ENCODE measurements at regions not wholly inside any gene's neighbourhood (a gene's known extent, or its start where the extent isn't known, plus 50 kb on each side); places are given as distances from the start of the nearest gene placed in this dataset.

DNA sequence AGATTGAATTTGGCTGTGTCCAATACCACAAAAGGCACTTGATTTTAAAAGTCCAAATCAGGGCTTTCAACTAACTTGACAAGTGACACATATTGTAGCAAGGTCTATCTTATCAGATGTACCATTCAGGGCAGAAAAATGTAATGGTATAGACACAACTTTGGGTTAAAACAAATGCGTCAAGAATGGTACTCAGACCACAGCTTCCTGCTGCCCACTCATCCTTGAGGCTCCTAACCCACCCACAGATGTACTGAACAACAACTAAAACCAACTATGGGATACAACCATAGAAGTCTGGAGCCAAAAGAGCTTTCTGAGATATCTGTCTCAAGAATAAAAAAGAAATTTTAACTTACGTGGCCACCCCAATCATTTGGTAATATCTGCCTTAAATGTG lies 105.2 kb downstream of the RBM43 start:
- Histone ChIP-seq H3K36me3 (ENCODE audit: low read depth) (no peaks in the 10 kb centered on the region), H3K9me3 (no peaks in the 10 kb centered on the region), H3K4me1 (ENCODE audit: low read depth) (no peaks in the 10 kb centered on the region), H3K4me3 (no peak overlapping the region)
- DNase-seq, result no peak
- TF ChIP-seq CTCF (IDR thresholded peaks at IDR 0.05), result no peak
- ATAC-seq, result no peak
- intact Hi-C loops (cut with DNase I, micrococcal nuclease), result no loop called here

DNA sequence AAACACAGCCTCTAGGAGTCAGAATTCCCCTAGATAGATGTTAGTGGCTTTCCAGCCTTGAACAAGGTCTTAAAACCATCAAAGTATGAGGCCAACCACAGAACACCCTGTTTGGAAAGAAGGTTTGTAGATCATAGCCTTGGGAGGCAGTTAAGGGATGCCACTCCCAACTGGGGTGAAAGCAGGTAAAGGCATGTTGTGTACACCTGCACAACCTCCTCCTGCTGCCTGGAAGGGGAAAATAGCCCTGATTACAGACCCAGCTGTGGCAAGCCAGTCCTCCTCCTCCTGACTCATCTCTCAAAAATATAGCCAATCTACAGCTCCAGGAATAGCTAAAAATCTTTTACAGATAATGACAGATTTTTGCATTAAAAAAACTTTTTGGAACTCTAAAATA lies 108.1 kb downstream of the RBM43 start:
- ATAC-seq, result no peak

GRCh38 chr2:151150331-151151320 lies 111.0 kb downstream of the RBM43 start:
- no peaks in the 10 kb centered on the region for H3K9me3 ChIP-seq
- TF ChIP-seq CTCF (IDR thresholded peaks at IDR 0.05), result no peak
- ATAC-seq, result no peak

More for the DNA sequence above, 108.1 kb downstream of the RBM43 start:
- no peak for TF ChIP-seq CTCF (IDR thresholded peaks at IDR 0.05)
- H3K36me3 ChIP-seq (ENCODE audit: low read depth), result no peaks in the 10 kb centered on the region
- H3K9me3 ChIP-seq, result no peaks in the 10 kb centered on the region
- DNase-seq, result no peak
- H3K4me1 ChIP-seq (ENCODE audit: low read depth), result no peaks in the 10 kb centered on the region
- H3K4me3 ChIP-seq, result no peak overlapping the region
- intact Hi-C loops (cut with DNase I, micrococcal nuclease), result no loop called here

DNA sequence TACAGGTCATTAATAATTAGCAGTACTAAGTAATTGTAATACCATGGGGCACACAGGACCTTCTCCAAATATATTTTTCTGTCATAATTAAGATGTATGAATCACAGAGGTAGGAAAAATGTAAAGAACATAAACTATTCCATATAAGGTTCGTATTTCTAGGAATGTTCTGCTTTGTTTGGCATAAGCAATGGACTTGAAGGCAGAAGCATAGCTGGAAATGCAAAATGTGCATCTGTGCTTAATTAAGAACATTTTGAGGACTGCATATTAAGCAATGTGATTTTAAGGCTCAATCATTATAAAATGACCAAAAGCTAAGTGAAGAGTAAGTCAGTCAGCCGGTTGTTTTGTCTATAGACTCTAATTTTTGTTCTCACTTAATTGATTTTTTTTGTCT lies 123.2 kb downstream of the RBM43 start:
- no peak for ATAC-seq
- H3K4me3 ChIP-seq, result no peak overlapping the region
- intact Hi-C loops (cut with DNase I, micrococcal nuclease), result no loop called here
- H3K9me3 ChIP-seq, result no peaks in the 10 kb centered on the region
- H3K4me1 ChIP-seq (ENCODE audit: low read depth), result no peaks in the 10 kb centered on the region
- DNase-seq, result no peak
- no peak for TF ChIP-seq CTCF (IDR thresholded peaks at IDR 0.05)
- H3K36me3 ChIP-seq (ENCODE audit: low read depth), result no peaks in the 10 kb centered on the region

More at GRCh38 chr2:151150331-151151320, 111.0 kb downstream of the RBM43 start:
- no peaks in the 10 kb centered on the region for H3K36me3 ChIP-seq (ENCODE audit: low read depth)
- no peak overlapping the region for H3K4me3 ChIP-seq
- intact Hi-C loops (cut with DNase I, micrococcal nuclease), result no loop called here
- no peak for DNase-seq
- no peaks in the 10 kb centered on the region for H3K4me1 ChIP-seq (ENCODE audit: low read depth)

GRCh38 chr2:151137526-151137925 lies 124.1 kb downstream of the RBM43 start:
- no peak overlapping the region for H3K4me3 ChIP-seq
- no peak for ATAC-seq
- no peaks in the 10 kb centered on the region for H3K4me1 ChIP-seq (ENCODE audit: low read depth)
- DNase-seq, result no peak
- TF ChIP-seq CTCF (IDR thresholded peaks at IDR 0.05), result no peak
- no peaks in the 10 kb centered on the region for H3K36me3 ChIP-seq (ENCODE audit: low read depth)
- H3K9me3 ChIP-seq, result no peaks in the 10 kb centered on the region
- intact Hi-C loops (cut with DNase I, micrococcal nuclease), result no loop called here

Data from mucosa of descending colon (tissue), 3 donors.